ENCODE measurements at regions not wholly inside any gene's neighbourhood (a gene's known extent, or its start where the extent isn't known, plus 50 kb on each side); places are given as distances from the start of the nearest gene placed in this dataset.

DNA sequence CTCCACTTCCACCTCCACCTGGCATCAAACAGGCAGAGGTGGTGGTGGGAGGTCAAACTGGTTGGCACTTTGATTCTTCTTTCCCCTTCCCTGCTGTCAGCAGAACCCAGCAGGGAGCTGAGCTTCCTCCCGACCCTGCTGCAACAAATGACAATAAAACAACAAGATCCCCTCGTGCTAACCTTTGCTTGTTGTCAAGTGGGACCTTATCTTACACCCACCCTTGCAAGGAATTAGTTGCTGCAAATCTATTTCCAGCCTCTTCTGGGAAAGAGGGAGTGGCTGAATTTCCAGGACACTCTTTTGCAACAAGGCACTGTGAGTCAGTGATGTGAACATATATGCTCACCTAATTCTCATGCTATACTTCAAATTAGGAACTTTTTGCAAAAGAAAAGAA lies 655.1 kb downstream of the DSC3 start:
- H3K36me3 ChIP-seq (ENCODE audit: control insufficient read depth, insufficient read depth, low read length): no peaks in the 10 kb centered on the region
- H3K27me3 ChIP-seq (replicated peaks; ENCODE audit: control insufficient read depth, insufficient read depth, low read length): no peaks in the 10 kb centered on the region
- DNase-seq (ENCODE audit: extremely low read depth, insufficient read length): no peak
- TF ChIP-seq, protein P1, sequence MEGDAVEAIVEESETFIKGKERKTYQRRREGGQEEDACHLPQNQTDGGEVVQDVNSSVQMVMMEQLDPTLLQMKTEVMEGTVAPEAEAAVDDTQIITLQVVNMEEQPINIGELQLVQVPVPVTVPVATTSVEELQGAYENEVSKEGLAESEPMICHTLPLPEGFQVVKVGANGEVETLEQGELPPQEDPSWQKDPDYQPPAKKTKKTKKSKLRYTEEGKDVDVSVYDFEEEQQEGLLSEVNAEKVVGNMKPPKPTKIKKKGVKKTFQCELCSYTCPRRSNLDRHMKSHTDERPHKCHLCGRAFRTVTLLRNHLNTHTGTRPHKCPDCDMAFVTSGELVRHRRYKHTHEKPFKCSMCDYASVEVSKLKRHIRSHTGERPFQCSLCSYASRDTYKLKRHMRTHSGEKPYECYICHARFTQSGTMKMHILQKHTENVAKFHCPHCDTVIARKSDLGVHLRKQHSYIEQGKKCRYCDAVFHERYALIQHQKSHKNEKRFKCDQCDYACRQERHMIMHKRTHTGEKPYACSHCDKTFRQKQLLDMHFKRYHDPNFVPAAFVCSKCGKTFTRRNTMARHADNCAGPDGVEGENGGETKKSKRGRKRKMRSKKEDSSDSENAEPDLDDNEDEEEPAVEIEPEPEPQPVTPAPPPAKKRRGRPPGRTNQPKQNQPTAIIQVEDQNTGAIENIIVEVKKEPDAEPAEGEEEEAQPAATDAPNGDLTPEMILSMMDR (IDR thresholded peaks at IDR 0.05; ENCODE audit: insufficient read depth, low read length, poor library complexity, severe bottlenecking): no peak
- H3K4me3 ChIP-seq (replicated peaks; ENCODE audit: low read depth, low read length): no peak overlapping the region

GRCh38 chr18:30386624-30387023 lies 655.9 kb downstream of the DSC3 start:
- TF ChIP-seq, protein P1 (IDR thresholded peaks at IDR 0.05; ENCODE audit: insufficient read depth, low read length, poor library complexity, severe bottlenecking): no peak
- no peak for DNase-seq (ENCODE audit: extremely low read depth, insufficient read length)
- no peaks in the 10 kb centered on the region for H3K36me3 ChIP-seq (ENCODE audit: control insufficient read depth, insufficient read depth, low read length)
- no peak overlapping the region for H3K4me3 ChIP-seq (replicated peaks; ENCODE audit: low read depth, low read length)
- no peaks in the 10 kb centered on the region for H3K27me3 ChIP-seq (replicated peaks; ENCODE audit: control insufficient read depth, insufficient read depth, low read length)

DNA sequence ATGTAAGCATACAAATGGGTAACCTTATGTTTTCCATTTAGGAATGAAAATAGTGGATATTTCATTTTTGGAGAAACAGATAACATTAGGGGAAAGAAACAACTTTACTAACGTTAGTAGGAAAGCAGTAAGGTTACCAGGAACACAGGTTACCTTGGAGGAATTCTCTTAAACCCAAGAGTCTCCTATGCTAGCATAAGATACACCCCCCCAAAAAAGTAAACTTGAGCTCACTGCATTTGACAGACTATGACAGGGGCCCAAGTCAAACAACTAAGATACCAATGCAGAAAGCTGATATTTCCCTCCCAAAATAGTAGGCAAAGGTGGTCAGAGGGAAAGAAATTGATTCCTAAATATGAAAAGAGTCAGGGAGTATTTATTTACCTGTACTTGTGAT lies 656.9 kb downstream of the DSC3 start:
- TF ChIP-seq, protein P1 (IDR thresholded peaks at IDR 0.05; ENCODE audit: insufficient read depth, low read length, poor library complexity, severe bottlenecking): no peak
- Histone ChIP-seq H3K36me3 (ENCODE audit: control insufficient read depth, insufficient read depth, low read length) (no peaks in the 10 kb centered on the region), H3K27me3 (replicated peaks; ENCODE audit: control insufficient read depth, insufficient read depth, low read length) (no peaks in the 10 kb centered on the region), H3K4me3 (replicated peaks; ENCODE audit: low read depth, low read length) (no peak overlapping the region)
- DNase-seq (ENCODE audit: extremely low read depth, insufficient read length): no peak

DNA sequence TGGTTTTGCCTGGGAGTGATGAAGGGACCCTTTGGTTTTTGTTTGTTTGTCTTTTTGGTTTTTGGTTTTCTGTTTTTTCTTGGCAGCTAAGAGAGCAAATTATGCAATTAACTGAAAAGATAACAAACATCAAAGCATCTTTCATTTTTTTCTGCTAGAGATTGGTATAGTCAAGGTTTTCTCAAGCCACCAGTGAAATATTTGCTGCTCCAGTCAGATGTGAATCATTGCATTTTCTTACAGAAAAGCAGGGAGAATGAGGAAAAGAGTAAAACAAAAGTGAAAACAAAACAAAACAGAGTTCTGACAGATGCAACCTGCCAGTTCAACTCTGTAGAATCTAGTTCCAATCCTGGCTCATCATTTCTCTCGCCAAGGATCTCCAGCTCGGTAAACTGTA lies 660.7 kb downstream of the DSC3 start:
- H3K36me3 ChIP-seq (ENCODE audit: control insufficient read depth, insufficient read depth, low read length): no peaks in the 10 kb centered on the region
- no peak overlapping the region for H3K4me3 ChIP-seq (replicated peaks; ENCODE audit: low read depth, low read length)
- no peaks in the 10 kb centered on the region for H3K27me3 ChIP-seq (replicated peaks; ENCODE audit: control insufficient read depth, insufficient read depth, low read length)
- no peak for DNase-seq (ENCODE audit: extremely low read depth, insufficient read length)
- TF ChIP-seq, protein P1 (IDR thresholded peaks at IDR 0.05; ENCODE audit: insufficient read depth, low read length, poor library complexity, severe bottlenecking): no peak

DNA sequence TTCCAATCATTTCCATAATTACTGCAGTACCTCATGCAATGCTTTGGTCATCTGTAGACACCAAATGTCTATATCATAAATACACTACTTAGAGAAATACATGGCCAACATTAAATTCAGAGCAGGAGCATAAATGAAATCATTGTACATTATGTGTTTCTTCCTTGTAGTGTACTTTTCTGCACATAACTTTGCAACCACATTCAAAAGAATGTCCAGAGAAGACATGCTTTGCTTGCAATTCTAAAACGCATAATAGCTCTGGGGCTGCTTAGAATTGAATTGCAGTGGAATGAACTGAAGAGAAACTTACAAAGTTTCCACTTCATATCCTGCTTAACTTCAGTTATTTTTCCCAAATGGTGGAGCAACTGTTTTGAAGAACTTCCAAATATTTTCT lies 664.4 kb downstream of the DSC3 start:
- TF ChIP-seq, protein P1 (IDR thresholded peaks at IDR 0.05; ENCODE audit: insufficient read depth, low read length, poor library complexity, severe bottlenecking): no peak
- no peaks in the 10 kb centered on the region for H3K36me3 ChIP-seq (ENCODE audit: control insufficient read depth, insufficient read depth, low read length)
- no peak for DNase-seq (ENCODE audit: extremely low read depth, insufficient read length)
- H3K4me3 ChIP-seq (replicated peaks; ENCODE audit: low read depth, low read length): no peak overlapping the region
- no peaks in the 10 kb centered on the region for H3K27me3 ChIP-seq (replicated peaks; ENCODE audit: control insufficient read depth, insufficient read depth, low read length)

DNA sequence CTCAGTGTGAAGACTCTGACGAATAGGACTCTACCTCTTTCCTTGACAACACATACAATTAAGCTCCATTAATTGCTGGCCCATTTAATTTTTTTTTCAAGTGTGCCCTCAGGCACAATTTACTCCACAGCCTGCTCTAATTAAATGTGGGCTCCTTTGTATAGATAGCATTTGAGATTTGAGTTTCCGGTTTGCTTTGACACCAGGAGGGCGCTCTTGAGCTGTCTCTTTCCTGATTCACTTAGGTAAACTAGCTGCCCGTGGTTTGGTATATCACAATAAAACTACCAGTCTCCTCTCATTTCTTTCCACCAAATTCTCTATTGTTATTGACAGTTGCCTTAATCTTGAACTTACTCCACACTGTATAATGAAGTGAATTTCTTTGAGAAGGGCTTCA lies 666.0 kb downstream of the DSC3 start:
- Histone ChIP-seq H3K36me3 (ENCODE audit: control insufficient read depth, insufficient read depth, low read length) (no peaks in the 10 kb centered on the region), H3K4me3 (replicated peaks; ENCODE audit: low read depth, low read length) (no peak overlapping the region), H3K27me3 (replicated peaks; ENCODE audit: control insufficient read depth, insufficient read depth, low read length) (no peaks in the 10 kb centered on the region)
- no peak for DNase-seq (ENCODE audit: extremely low read depth, insufficient read length)
- TF ChIP-seq, protein P1 (IDR thresholded peaks at IDR 0.05; ENCODE audit: insufficient read depth, low read length, poor library complexity, severe bottlenecking): no peak
